ENCODE measurements at regions not wholly inside any gene's neighbourhood (a gene's known extent, or its start where the extent isn't known, plus 50 kb on each side); places are given as distances from the start of the nearest gene placed in this dataset.

GRCh38 chr9:88025411-88026117 is 51.2 kb upstream of the CDK20 start:
- H3K4me1 ChIP-seq = no peaks in the 10 kb centered on the region
- intact Hi-C loops (cut with micrococcal nuclease) = no loop called here
- DNase-seq = no peak
- no peaks in the 10 kb centered on the region for H3K9me3 ChIP-seq (replicated peaks)
- H3K36me3 ChIP-seq = no peaks in the 10 kb centered on the region
- TF ChIP-seq CTCF (IDR thresholded peaks at IDR 0.05; ENCODE audit: borderline replicate concordance) = no peak
- no peak overlapping the region for H3K4me3 ChIP-seq
- H3K27me3 ChIP-seq (ENCODE audit: low read depth) = peaks cover 26% of the 10 kb centered on the region
- H3K27ac ChIP-seq (replicated peaks) = no peak overlapping the region

GRCh38 chr9:88024896-88025295 is 50.6 kb upstream of the CDK20 start:
- H3K4me3 ChIP-seq = no peak overlapping the region
- H3K27ac ChIP-seq (replicated peaks) = no peak overlapping the region
- peaks cover 26% of the 10 kb centered on the region for H3K27me3 ChIP-seq (ENCODE audit: low read depth)
- no peaks in the 10 kb centered on the region for H3K36me3 ChIP-seq
- TF ChIP-seq CTCF (IDR thresholded peaks at IDR 0.05; ENCODE audit: borderline replicate concordance) = no peak
- DNase-seq = no peak
- H3K9me3 ChIP-seq (replicated peaks) = no peaks in the 10 kb centered on the region
- H3K4me1 ChIP-seq = no peaks in the 10 kb centered on the region
- intact Hi-C loops (cut with micrococcal nuclease) = no loop called here
